HCT116 (cell line): ENCODE measurements at regions not wholly inside any gene's neighbourhood (a gene's known extent, or its start where the extent isn't known, plus 50 kb on each side); places are given as distances from the start of the nearest gene placed in this dataset.

ENCODE experiments used
- ATAC-seq: fragments of 200-7000 bp; cut with Tn5 transposase; 2 replicates; pipeline ENCODE4 v1.9.1; 2020; ENCODE audit warnings: mild to moderate bottlenecking, moderate library complexity
- BruUV-seq: library from RNA; stranded (reverse); fragments of 400-500 nt; replicated peaks from 2 replicates; lab custom pipeline; 2021; lab: Mats Ljungman, UMichigan
- CTCF ChIA-PET: fragments of 300-600 bp; sonication (Branson Sonifier 250); formaldehyde crosslinking; loops from one replicate; lab custom pipeline; 2021; ENCODE audit warnings: antibody characterized with exemption; lab: Charles Lee
- POLR2A ChIA-PET: fragments of 300-600, 350-600 bp; sonication (Branson Sonifier 250); formaldehyde crosslinking; loops from one replicate; lab custom pipeline; 2021; ENCODE audit warnings: antibody characterized with exemption; lab: Charles Lee
- RAD21 ChIA-PET, 2 experiments: fragments of 300-600 bp; sonication (Branson Sonifier 250); formaldehyde crosslinking; loops; one replicate each; lab custom pipeline; 2023; ENCODE audit warnings: low total read pairs in 2 of 2; ENCODE audit not compliant: uncharacterized antibody in 2 of 2, unreplicated experiment in 2 of 2, low non-redundant PET in 1 of 2; lab: Charles Lee
- DNase-seq: peaks from one replicate; pipeline ENCODE4 v3.0.0-alpha.2; 2010; ENCODE audit warnings: low read depth, low spot score
- H2AFZ ChIP-seq: fragments of 200-600 bp; shearing (Covaris generic), sonication (generic); 2 replicates; pipeline ENCODE4 v1.6.1; 2017; ENCODE audit warnings: low read depth, mixed run types, mixed read lengths, antibody characterized with exemption, low read length; ENCODE audit not compliant: poor library complexity, severe bottlenecking
- H3K27ac ChIP-seq: 2 replicates; pipeline ENCODE4 v1.5.1; 2012; ENCODE audit warnings: low read depth, low read length
- H3K27me3 ChIP-seq: fragments of 200-600 bp; sonication (generic); 2 replicates; pipeline ENCODE4 v1.6.1; 2016; ENCODE audit warnings: mixed run types, low read length, mixed read lengths; ENCODE audit not compliant: insufficient read depth
- H3K36me3 ChIP-seq, 2 experiments: fragments of 200-500 bp in 1 of 2; fragments of 200-600 bp in 1 of 2; sonication (Bioruptor generic) in 1 of 2; sonication (generic) in 1 of 2; 2 replicates each; pipeline versions ENCODE4 v1.5.1 to v1.6.1; 2014 to 2016; ENCODE audit warnings: low read length in 2 of 2, inconsistent platforms in 1 of 2, mixed read lengths in 1 of 2, mixed run types in 1 of 2; ENCODE audit not compliant: insufficient read depth in 2 of 2, control insufficient read depth in 1 of 2
- H3K4me1 ChIP-seq, 2 experiments: fragments of 200-600 bp in 1 of 2; sonication (generic) in 1 of 2; 2 replicates each; pipeline versions ENCODE4 v1.5.1 to v1.6.1; 2012 to 2017; ENCODE audit warnings: low read length in 2 of 2, inconsistent platforms in 1 of 2, mild to moderate bottlenecking in 1 of 2, mixed read lengths in 1 of 2, mixed run types in 1 of 2, moderate library complexity in 1 of 2; ENCODE audit not compliant: insufficient read depth in 2 of 2, control insufficient read depth in 1 of 2
- H3K4me2 ChIP-seq: fragments of 200-600 bp; sonication (generic); 2 replicates; pipeline ENCODE4 v1.6.1; 2017; ENCODE audit warnings: mixed run types, low read length, mixed read lengths
- H3K4me3 ChIP-seq, 2 experiments: fragments of 200-600 bp in 1 of 2; sonication (generic) in 1 of 2; replicated peaks in 1 of 2; 2 replicates each; pipeline ENCODE4 v1.5.1; 2011 to 2016; ENCODE audit warnings: low read length in 2 of 2, control low read depth in 1 of 2, low read depth in 1 of 2, mild to moderate bottlenecking in 1 of 2, mixed read lengths in 1 of 2, mixed run types in 1 of 2
- H3K79me2 ChIP-seq: fragments of 200-600 bp; sonication (generic); 2 replicates; pipeline ENCODE4 v1.6.1; 2017; ENCODE audit warnings: mild to moderate bottlenecking, mixed run types, low read length, moderate library complexity, mixed read lengths; ENCODE audit not compliant: insufficient read depth
- H3K9ac ChIP-seq: fragments of 200-600 bp; sonication (generic); 2 replicates; pipeline ENCODE4 v1.6.1; 2016; ENCODE audit warnings: low read length, mixed read lengths
- H3K9me2 ChIP-seq: fragments of 200-600 bp; sonication (generic), shearing (Covaris generic); 2 replicates; pipeline ENCODE4 v1.6.1; 2017; ENCODE audit warnings: mixed run types, mild to moderate bottlenecking, moderate library complexity; ENCODE audit not compliant: insufficient read depth
- H3K9me3 ChIP-seq, 2 experiments: fragments of 200-500 bp in 1 of 2; fragments of 200-600 bp in 1 of 2; sonication (Bioruptor generic) in 1 of 2; sonication (generic) in 1 of 2; 2 replicates each; pipeline ENCODE4 v1.6.1; 2014 to 2017; ENCODE audit warnings: low read length in 2 of 2, mixed read lengths in 2 of 2, inconsistent platforms in 1 of 2, low read depth in 1 of 2, mild to moderate bottlenecking in 1 of 2, mixed run types in 1 of 2, moderate library complexity in 1 of 2; ENCODE audit not compliant: control insufficient read depth in 1 of 2, insufficient read depth in 1 of 2
- H4K20me1 ChIP-seq: fragments of 200-600 bp; sonication (generic), shearing (Covaris generic); 2 replicates; pipeline ENCODE4 v1.6.1; 2017; ENCODE audit warnings: mixed run types, mild to moderate bottlenecking, moderate library complexity; ENCODE audit not compliant: insufficient read depth
- ELF1 ChIP-seq: IDR thresholded peaks from 2 replicates; pipeline ENCODE4 v1.6.1; 2012; ENCODE audit warnings: low read depth, borderline replicate concordance
- EZH2phosphoT487 ChIP-seq: fragments of 200-600 bp; IDR thresholded peaks from 2 replicates; pipeline ENCODE4 v1.6.1; 2018; ENCODE audit warnings: antibody characterized with exemption, borderline replicate concordance
- MAX ChIP-seq: IDR thresholded peaks from 2 replicates; pipeline ENCODE4 v1.6.1; 2012
- POLR2AphosphoS5 ChIP-seq: IDR thresholded peaks from 2 replicates; pipeline ENCODE4 v1.6.1; 2011; ENCODE audit warnings: mild to moderate bottlenecking, low read depth, low read length, moderate library complexity
- RAD21 ChIP-seq: IDR thresholded peaks from 2 replicates; pipeline ENCODE4 v1.6.1; 2012; ENCODE audit warnings: low read depth, mild to moderate bottlenecking
- TCF7L2 ChIP-seq: IDR thresholded peaks from 2 replicates; pipeline ENCODE4 v1.7.0; 2011; ENCODE audit warnings: borderline replicate concordance, inconsistent platforms; ENCODE audit not compliant: insufficient read depth, insufficient read length; ENCODE audit errors: extremely low read depth
- YY1 ChIP-seq: IDR thresholded peaks from 2 replicates; pipeline ENCODE4 v1.6.1; 2011; ENCODE audit warnings: low read length, low read depth, moderate library complexity, mild to moderate bottlenecking; ENCODE audit not compliant: insufficient replicate concordance; ENCODE audit errors: extremely low read depth
- intact Hi-C: fragments of 100-400 bp; cut with micrococcal nuclease; formaldehyde crosslinking; loops from 2 replicates; pipeline ENCODE4 v1.10.0; 2022

DNA sequence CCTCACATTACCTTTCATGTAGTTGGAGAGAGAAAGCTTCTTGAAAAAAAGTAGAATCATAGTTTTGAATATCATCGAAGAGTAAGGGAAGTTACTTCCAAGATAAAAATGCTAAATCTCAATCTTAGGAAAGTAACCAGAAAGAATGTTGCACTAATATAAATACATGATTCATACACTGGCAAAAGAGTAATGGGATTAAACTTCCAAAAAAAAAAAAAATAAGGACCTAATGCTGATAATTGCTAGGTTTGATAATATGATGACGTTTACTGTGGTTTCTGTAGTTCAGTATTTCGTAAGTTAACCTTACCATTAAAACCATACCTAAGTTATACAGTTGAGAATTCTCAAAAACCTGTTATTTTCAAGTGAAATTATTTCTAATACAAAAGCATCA, 573.8 kb upstream of the CDH9 start:
- no TSS peak for BruUV-seq
- Histone ChIP-seq H3K4me3 (no peak overlapping the region), H3K9ac (no peak overlapping the region), H3K9me3 (peaks cover 13 to 17% of the 10 kb centered on the region in 2 experiments; a peak in 3 of 4 replicates), H2AFZ (no peak overlapping the region), H4K20me1 (no peaks in the 10 kb centered on the region), H3K4me1 (no peaks in the 10 kb centered on the region), H3K36me3 (no peaks in the 10 kb centered on the region), H3K79me2 (no peaks in the 10 kb centered on the region), H3K4me2 (no peak overlapping the region), H3K9me2 (no peaks in the 10 kb centered on the region), H3K27me3 (no peaks in the 10 kb centered on the region), H3K27ac (no peak overlapping the region)
- intact Hi-C loops: no loop called here
- ChIA-PET POLR2A (no interaction called here), CTCF (no interaction called here), RAD21 (no interaction called here)
- DNase-seq: no peak
- no peak for ATAC-seq
- no peak for TF ChIP-seq TCF7L2
- TF ChIP-seq MAX: no peak
- TF ChIP-seq ELF1: no peak

DNA sequence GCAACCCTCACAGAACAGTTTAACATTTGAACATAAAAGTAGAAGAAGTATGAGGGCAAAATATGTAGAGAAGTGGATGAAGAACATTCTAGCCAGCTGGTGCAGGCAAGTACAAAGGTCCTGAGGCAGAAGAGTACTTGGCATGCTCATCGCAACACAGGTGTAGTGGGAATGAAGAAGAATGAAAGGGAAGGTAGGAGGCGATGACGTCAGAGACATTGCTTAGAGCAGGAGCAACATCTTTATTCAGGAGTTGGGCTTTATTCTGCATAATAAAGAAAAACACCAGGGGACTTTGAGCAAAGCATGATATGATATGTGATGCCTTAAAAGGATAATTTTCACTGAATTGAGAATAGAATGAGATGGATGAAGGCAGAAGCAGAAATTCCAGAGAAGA, 570.6 kb upstream of the CDH9 start:
- RAD21 ChIA-PET: no interaction called here
- Histone ChIP-seq H3K9ac (no peak overlapping the region), H3K27me3 (no peaks in the 10 kb centered on the region), H3K4me2 (no peak overlapping the region), H3K9me2 (no peaks in the 10 kb centered on the region), H3K4me3 (no peak overlapping the region), H3K9me3 (peaks cover 17% of the 10 kb centered on the region in 2 experiments; a peak in 3 of 4 replicates), H3K27ac (no peak overlapping the region), H3K36me3 (no peaks in the 10 kb centered on the region), H3K79me2 (no peaks in the 10 kb centered on the region), H3K4me1 (no peaks in the 10 kb centered on the region), H4K20me1 (no peaks in the 10 kb centered on the region), H2AFZ (no peak overlapping the region)
- no TSS peak for BruUV-seq
- intact Hi-C loops: no loop called here
- DNase-seq (no peak), ATAC-seq (no peak)
- POLR2A ChIA-PET: no interaction called here
- TF ChIP-seq POLR2AphosphoS5 (no peak), YY1 (no peak), RAD21 (no peak), EZH2phosphoT487 (no peak)
- CTCF ChIA-PET: no interaction called here
